ENCODE measurements at regions not wholly inside any gene's neighbourhood (a gene's known extent, or its start where the extent isn't known, plus 50 kb on each side); places are given as distances from the start of the nearest gene placed in this dataset.

- no peak for TF ChIP-seq CTCF (conservative IDR thresholded peaks at IDR 0.05; ENCODE audit: low read length)
- no peak for TF ChIP-seq EZH2phosphoT487 (IDR thresholded peaks at IDR 0.05; ENCODE audit: borderline replicate concordance, low read depth, low read length)
Observed at GRCh38 chr9:38486837-38487236, 62.6 kb upstream of the IGFBPL1 start.

Data from OCI-LY7 (cell line).